Urinary bladder (tissue), 3 donors: ENCODE measurements at regions not wholly inside any gene's neighbourhood (a gene's known extent, or its start where the extent isn't known, plus 50 kb on each side); places are given as distances from the start of the nearest gene placed in this dataset.
"Not testable (repeated sequence)": the region's sequence is repeated elsewhere in the genome, so short reads cannot be mapped to it uniquely, and the experiment has no call there.

ENCODE experiments used
- DNase-seq: peaks from one replicate; pipeline ENCODE4 v3.0.0-alpha.2; 2015; ENCODE audit errors: extremely low spot score
- H3K27ac ChIP-seq: one replicate; pipeline ENCODE4 v1.5.1; 2013; ENCODE audit warnings: low read depth, mild to moderate bottlenecking, moderate library complexity
- H3K36me3 ChIP-seq: one replicate; pipeline ENCODE4 v1.6.1; 2013; ENCODE audit warnings: mild to moderate bottlenecking, moderate library complexity; ENCODE audit not compliant: insufficient read depth
- H3K4me1 ChIP-seq: one replicate; pipeline ENCODE4 v1.6.1; 2013; ENCODE audit warnings: mild to moderate bottlenecking, moderate library complexity; ENCODE audit not compliant: insufficient read depth
- H3K4me3 ChIP-seq: one replicate; pipeline ENCODE4 v1.5.1; 2013; ENCODE audit warnings: low read depth, low read length
- WGBS: extraction: QIAGEN DNeasy Blood & Tissue Kit; methylation state at CpG from one replicate; pipeline ENCODE4 v1.1.7; 2013; 5-methylcytosine and 5-hydroxymethylcytosine counted together
- donor health status: healthy with polysubstance abuse.
- donor health status: healthy.

DNA sequence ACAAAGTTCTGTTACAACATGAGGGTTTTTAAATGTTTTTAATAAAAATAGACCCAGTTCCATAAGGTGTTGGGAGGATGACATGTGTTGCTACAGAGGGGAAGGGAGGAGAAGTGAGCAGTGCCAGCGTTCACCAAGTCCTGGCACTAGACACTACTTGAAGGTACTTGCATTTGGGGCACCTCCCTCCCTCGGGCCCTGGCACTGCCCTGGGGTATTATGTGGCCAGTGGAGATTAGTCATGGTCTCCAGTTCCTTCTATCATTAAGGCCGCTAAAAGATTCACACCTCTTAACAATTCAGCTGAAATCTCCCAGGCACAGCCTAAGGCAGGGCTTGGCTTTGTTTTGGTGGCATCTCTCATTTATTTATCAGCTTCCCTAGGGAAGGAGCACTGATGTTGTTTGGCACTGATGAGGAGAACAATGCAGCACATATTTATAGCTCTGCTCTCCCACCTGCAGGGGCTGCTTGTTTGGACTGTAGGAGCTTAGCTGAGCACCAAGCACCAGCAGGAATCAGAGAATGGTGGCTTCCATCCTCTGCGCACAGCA, 155.5 kb upstream of the NTF3 start:
- Histone ChIP-seq H3K36me3 (no peaks in the 10 kb centered on the region), H3K4me1 (no peaks in the 10 kb centered on the region), H3K4me3 (no peak overlapping the region), H3K27ac (no peak overlapping the region)
- DNase-seq, result no peak
- WGBS, result 82% methylated on average over 4 of the region's 4 CpGs

DNA sequence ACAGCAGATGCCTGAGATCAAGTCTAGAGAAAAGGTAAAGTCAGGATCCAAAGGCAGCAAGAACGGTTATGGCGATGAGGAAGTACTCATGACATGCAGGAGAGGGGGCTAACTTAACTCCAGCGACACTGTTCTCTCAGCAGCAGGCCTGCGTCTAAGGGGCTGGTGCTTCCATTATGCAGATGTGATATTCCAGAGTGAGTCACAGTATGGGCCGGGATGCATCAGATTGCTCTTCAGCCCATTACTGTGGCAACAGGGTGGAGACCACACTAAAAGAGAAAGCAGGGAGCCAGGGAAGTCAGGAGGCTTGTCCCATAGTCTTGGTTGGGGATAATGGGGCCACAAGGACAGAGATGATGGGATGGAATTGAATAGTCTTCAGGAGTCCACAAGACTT, 151.8 kb upstream of the NTF3 start:
- no peak overlapping the region for H3K27ac ChIP-seq
- no peaks in the 10 kb centered on the region for H3K36me3 ChIP-seq
- no peak for DNase-seq
- no peak overlapping the region for H3K4me3 ChIP-seq
- H3K4me1 ChIP-seq, result no peaks in the 10 kb centered on the region
- 91% methylated on average over 5 of the region's 5 CpGs for WGBS

DNA sequence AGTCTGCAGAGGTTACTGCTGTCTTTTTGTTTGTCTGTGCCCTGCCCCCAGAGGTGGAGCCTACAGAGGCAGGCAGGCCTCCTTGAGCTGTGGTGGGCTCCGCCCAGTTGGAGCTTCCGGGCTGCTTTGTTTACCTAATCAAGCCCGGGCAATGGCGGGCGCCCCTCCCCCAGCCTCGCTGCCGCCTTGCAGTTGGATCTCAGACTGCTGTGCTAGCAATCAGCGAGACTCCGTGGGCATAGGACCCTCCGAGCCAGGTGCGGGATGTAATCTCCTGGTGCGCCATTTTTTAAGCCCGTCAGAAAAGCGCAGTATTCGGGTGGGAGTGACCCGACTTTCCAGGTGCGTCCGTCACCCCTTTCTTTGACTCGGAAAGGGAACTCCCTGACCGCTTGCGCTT, 141.5 kb upstream of the NTF3 start:
- not testable (repeated sequence) for H3K4me1 ChIP-seq, DNase-seq, H3K36me3 ChIP-seq, H3K4me3 ChIP-seq, H3K27ac ChIP-seq
- 76% methylated on average over 21 of the region's 21 CpGs for WGBS

DNA sequence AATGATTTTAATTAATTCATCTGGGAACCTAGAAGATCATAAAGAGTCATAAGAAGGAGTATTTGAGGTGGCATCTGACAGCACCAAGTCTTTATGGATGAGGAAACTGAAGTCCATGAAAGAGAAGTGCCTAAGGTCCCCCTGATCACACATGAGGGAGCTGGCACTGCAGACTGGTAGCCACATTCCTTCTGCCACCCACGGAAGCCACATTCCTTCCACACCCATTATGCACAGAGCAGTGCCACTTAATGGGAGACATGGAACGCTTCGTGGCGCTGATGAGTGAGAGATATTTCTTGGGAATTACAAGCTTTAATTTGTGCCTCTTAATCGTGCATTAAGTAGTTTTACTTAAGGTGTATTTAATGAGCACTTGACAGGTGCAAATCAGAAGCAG, 139.3 kb upstream of the NTF3 start:
- Histone ChIP-seq H3K36me3 (no peaks in the 10 kb centered on the region), H3K4me3 (no peak overlapping the region), H3K4me1 (no peaks in the 10 kb centered on the region), H3K27ac (no peak overlapping the region)
- DNase-seq, result no peak
- WGBS, result 90% methylated on average over 5 of the region's 5 CpGs

DNA sequence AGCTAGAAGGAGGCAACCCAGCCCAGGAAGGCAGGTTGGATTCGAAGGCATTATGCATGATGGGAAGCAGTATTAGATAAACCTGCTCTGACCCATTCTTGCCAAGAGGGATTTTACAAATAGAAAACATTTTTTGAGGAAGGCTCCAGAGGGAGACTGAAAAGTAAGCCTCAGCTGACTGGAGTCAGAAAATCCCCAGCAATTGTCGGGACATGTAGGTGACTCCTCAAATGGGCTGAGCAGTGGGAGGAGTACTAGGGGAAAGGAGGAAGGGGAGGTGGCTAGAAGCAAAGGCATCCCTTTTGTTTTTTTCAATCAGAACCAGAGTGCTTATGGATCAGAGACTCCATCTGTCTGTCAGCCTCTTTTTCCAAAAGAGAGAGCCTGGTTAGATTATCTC, 138.1 kb upstream of the NTF3 start:
- H3K4me3 ChIP-seq, result no peak overlapping the region
- WGBS, result 66% methylated on average over 2 of the region's 2 CpGs
- H3K4me1 ChIP-seq, result no peaks in the 10 kb centered on the region
- no peak overlapping the region for H3K27ac ChIP-seq
- no peaks in the 10 kb centered on the region for H3K36me3 ChIP-seq
- no peak for DNase-seq

DNA sequence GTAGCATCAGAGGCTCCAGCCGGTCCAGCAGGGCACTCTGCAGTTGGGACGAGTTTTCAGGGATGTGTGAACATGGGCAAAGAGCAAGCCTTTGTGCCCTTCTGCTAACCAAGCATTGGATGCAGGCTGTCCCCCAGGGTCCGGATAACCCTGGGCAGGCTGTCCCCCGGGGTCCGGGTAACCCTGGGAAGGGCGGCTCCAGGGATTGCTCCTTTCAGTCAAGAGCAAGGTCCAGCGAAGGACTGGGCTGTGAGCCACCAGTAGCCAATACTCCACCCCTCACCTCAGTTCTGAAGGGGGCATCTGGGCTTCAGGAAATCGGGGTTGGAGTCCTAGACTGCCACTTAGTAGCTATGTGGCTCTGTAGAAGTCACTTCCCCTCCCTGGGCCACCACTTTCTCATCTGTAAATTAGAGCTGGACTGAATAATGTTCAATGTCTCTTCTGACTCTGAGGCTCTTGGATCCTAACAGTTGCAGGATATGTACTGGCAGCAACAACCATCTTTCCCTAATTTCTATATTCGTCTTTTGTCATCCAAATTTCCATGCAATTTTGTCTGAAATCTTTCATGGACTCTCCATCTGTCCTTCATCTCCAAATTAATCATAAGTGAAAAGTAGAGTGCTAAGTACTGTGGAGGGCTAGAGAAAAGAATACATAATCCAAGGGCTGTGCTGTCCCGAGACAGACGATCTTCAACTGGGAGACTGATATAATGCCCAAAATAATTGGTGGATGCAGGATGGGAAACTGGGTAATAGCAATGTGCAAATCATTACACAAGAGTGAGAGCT, 137.4 kb upstream of the NTF3 start:
- WGBS, result 90% methylated on average over 11 of the region's 11 CpGs
- Histone ChIP-seq H3K4me3 (no peak overlapping the region), H3K4me1 (no peaks in the 10 kb centered on the region), H3K36me3 (no peaks in the 10 kb centered on the region), H3K27ac (no peak overlapping the region)
- DNase-seq, result no peak

DNA sequence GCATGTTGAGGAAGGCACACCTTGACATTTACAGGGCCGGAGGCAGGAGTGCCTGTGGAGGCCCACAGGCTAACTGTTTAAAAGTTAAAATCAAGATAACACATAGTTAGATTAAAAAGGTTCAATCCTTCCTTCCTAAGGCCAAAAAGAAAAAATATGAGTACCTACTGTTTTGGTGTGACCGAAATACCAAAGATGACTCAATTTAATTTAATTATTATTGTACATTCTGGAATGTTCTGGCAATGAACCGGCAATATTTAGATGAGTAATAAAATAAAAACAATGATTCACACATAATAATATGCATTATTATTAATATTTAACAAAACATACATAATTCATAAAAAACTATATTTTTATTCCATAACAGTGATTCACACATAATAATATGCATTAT, 136.8 kb upstream of the NTF3 start:
- DNase-seq, result no peak
- no peak overlapping the region for H3K27ac ChIP-seq
- WGBS, result 87% methylated on average over 3 of the region's 3 CpGs
- H3K4me3 ChIP-seq, result no peak overlapping the region
- H3K4me1 ChIP-seq, result no peaks in the 10 kb centered on the region
- H3K36me3 ChIP-seq, result no peaks in the 10 kb centered on the region

DNA sequence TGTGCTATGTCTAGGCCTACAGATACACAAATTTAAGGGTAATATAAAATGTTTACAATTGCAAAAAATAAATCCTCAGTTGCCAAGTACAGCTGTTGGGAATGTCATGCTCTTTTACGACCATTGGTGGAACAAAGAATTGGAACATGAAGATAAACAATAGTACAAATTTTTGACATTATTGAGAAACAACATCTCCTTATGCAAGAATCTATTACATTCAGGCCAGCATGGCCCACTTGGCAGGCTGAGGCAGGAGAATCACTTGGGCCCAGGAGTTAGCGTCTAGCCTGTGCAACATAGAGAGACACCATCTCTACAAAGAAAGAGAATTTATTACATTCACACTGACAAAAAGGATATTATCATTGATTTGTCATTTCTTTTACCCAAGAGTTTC, 135.9 kb upstream of the NTF3 start:
- H3K4me3 ChIP-seq, result no peak overlapping the region
- no peak for DNase-seq
- 45% methylated on average over 2 of the region's 2 CpGs for WGBS
- H3K4me1 ChIP-seq, result no peaks in the 10 kb centered on the region
- H3K27ac ChIP-seq, result no peak overlapping the region
- no peaks in the 10 kb centered on the region for H3K36me3 ChIP-seq

DNA sequence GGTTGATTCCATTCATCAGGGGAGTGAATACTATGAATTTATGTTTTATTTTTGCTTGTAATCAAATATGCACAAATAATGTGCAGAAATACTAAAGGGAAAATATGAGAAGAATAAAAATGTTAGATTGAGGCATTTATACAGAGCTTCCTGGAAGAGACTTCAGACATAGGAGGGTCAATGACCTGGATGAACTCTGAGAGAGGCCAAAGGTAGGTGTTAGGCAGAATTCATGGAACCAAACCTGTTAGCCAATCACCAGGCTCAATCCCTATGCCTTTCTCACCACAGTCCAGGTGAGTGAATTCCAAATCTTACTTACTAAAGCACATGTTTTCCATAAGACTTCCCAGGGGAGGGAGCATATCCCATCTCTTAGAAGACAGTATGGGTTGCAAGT, 130.4 kb upstream of the NTF3 start:
- Histone ChIP-seq H3K4me1 (no peaks in the 10 kb centered on the region), H3K4me3 (no peak overlapping the region), H3K36me3 (no peaks in the 10 kb centered on the region), H3K27ac (no peak overlapping the region)
- no peak for DNase-seq

DNA sequence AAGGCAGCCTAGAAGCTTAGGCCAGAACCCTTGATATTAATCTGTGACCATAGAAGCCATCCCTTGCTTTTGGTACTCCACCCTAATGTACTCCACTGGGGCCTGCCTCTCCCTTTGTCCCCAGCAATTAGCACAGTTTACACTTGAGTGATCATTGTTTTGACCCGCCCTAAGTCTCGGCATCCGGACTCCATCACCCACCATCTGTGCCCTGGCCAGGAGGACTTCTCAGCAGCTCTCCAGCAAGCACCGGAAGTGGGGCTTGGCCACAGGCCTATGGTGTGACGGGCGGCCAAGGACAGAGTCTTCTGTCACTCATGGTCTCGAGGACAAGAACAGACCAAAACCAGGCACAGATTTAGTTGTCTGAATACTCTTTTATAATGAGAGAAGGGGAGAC, 126.5 kb upstream of the NTF3 start:
- H3K4me3 ChIP-seq, result no peak overlapping the region
- no peak for DNase-seq
- WGBS, result 81% methylated on average over 7 of the region's 7 CpGs
- no peaks in the 10 kb centered on the region for H3K4me1 ChIP-seq
- H3K27ac ChIP-seq, result no peak overlapping the region
- no peaks in the 10 kb centered on the region for H3K36me3 ChIP-seq

DNA sequence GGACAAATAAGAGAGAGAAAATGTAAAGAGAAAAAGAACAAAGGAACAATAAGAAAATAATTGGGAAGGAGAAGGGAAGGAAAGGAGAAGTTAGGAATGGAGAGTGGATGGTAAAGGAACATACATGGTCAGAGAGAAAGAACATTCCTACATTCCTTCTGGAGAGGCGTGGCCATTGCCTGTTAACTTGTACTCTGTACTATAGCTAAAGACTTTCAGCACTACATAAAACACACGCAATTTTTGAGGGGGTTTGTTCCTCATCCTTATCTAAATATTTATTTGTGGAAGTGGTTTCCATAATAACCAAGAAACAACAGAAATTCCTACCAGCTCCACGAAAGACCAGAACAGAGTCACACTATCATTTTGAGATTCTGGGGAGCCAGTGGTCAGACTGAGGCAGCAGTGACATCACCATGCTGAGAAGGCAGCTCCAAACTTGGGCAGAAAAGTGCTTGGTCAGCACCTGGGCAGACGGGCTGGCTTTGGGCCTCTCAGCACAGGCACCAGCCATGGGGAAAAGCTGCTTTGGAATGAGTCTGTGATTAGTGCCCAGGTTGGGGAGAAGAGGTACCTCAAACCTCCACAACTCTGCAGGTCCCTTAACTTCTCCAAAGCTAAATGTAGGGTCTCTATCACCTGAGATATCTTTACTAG, 125.9 kb upstream of the NTF3 start:
- Histone ChIP-seq H3K4me3 (no peak overlapping the region), H3K4me1 (no peaks in the 10 kb centered on the region), H3K36me3 (no peaks in the 10 kb centered on the region), H3K27ac (no peak overlapping the region)
- DNase-seq, result no peak
- 48% methylated on average over 4 of the region's 4 CpGs for WGBS

DNA sequence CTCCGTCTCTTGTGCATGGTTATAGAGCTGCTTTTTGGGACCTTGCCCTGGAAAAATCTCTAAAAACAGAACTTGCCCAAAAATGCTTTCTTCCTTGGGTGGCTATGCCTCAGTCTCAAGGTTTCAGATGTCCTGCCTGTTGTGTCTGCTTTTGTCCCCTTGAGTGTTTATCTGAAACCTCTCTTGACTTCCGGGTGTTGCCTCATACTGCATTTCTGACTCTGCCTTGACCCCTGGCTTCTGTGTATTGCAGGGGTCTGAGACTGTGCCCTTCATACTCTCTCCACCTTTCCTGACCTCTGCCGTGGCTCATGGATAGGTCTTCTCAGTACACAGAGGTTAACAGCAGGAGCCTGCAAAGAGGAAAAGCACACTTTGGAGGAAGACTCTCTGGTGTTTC, 124.8 kb upstream of the NTF3 start:
- Histone ChIP-seq H3K36me3 (no peaks in the 10 kb centered on the region), H3K4me1 (no peaks in the 10 kb centered on the region), H3K27ac (no peak overlapping the region), H3K4me3 (no peak overlapping the region)
- WGBS, result 65% methylated on average over 3 of the region's 3 CpGs
- no peak for DNase-seq

DNA sequence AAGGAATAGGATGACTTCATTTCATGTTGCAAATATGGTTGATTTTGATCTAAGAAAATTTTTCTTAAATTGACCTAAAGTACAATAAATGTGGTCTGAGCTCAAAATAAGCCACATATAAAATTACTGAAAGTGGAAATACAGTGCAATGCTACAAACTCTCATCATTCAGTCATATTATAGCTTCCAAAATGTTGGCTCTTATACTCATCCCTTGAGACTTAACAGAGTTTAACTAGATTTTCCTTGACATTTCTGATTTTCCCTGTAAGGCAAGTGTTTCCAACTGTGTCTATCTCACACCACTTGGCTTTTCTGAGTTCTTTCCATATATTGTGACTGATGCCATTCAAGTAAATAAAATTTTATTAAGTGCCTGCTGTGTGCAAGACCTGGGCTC, 123.7 kb upstream of the NTF3 start:
- H3K36me3 ChIP-seq, result no peaks in the 10 kb centered on the region
- H3K4me1 ChIP-seq, result no peaks in the 10 kb centered on the region
- no peak overlapping the region for H3K27ac ChIP-seq
- DNase-seq, result no peak
- H3K4me3 ChIP-seq, result no peak overlapping the region

DNA sequence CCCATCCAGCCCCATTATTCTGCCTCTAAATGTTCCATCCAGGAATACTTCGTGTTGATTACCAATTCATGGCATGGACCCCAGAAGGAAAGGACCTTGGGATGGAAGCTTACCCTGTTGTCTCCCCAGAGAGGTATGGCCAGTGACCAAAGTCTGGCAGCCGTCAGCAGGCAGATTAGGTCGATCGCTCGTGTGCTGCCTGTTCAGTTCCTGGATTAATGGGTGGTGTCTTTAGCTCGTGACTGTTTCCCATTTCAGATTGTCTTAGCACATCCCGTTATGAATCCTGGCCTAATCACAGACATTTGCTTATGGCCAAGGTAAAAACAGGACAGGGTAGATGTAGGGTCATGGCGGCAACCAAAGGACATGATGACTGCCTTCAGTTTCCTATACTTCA, 122.9 kb upstream of the NTF3 start:
- H3K36me3 ChIP-seq, result no peaks in the 10 kb centered on the region
- no peak overlapping the region for H3K27ac ChIP-seq
- 80% methylated on average over 8 of the region's 8 CpGs for WGBS
- no peaks in the 10 kb centered on the region for H3K4me1 ChIP-seq
- DNase-seq, result no peak
- H3K4me3 ChIP-seq, result no peak overlapping the region
